ENCODE measurements at regions not wholly inside any gene's neighbourhood (a gene's known extent, or its start where the extent isn't known, plus 50 kb on each side); places are given as distances from the start of the nearest gene placed in this dataset.
"Not testable (repeated sequence)": the region's sequence is repeated elsewhere in the genome, so short reads cannot be mapped to it uniquely, and the experiment has no call there.

DNA sequence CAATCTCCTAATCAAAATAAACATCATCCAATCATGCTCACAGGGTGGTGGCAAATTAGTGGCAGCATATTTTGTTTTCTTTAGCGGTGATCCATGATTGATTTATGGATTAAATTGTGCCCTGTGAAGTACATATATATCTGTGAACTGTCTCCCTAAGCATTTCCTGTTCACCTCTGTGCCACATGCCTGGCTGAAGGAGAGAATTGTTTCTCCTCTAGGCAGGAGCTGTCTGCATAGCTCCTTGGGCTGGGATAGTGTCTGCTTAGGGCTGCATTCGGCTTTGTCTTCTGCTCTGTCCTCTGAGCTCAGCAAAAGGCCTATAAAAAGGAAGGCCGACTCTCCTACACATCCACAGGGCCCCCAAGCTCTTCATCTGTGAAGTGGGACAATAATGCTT lies 246.4 kb downstream of the BCL2L11 start:
- H3K27me3 Mint-ChIP-seq; H3K4me1 Mint-ChIP-seq (ENCODE audit: low read depth); intact Hi-C loops (cut with micrococcal nuclease); H3K36me3 Mint-ChIP-seq (ENCODE audit: low read depth); H3K27ac Mint-ChIP-seq; H3K9me3 Mint-ChIP-seq; H3K4me3 Mint-ChIP-seq: not testable (repeated sequence)

GRCh38 chr2:111367871-111368270 lies 247.2 kb downstream of the BCL2L11 start:
- intact Hi-C loops (cut with micrococcal nuclease); H3K27ac Mint-ChIP-seq; H3K9me3 Mint-ChIP-seq; H3K4me3 Mint-ChIP-seq; H3K36me3 Mint-ChIP-seq (ENCODE audit: low read depth); H3K27me3 Mint-ChIP-seq; H3K4me1 Mint-ChIP-seq (ENCODE audit: low read depth): not testable (repeated sequence)

DNA sequence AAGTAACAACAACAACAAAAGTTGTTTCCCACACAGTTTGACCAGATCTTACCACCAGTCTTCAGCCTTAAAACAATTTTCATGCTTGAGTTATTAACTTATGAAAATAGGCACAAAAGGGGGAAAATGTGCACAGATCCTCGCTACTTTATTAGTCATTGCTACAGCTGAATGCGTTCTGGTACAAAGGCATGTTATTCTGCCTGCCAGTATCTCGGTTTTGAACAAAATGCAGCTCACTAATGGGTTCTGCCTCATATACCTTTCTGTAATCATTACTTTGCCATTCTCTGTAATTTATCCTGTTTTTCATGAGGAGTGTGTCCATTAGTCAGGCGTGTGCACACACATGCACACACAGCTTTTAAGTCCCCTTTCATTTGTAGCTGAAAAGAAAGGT lies 247.6 kb downstream of the BCL2L11 start:
- H3K27ac Mint-ChIP-seq; H3K4me1 Mint-ChIP-seq (ENCODE audit: low read depth); H3K36me3 Mint-ChIP-seq (ENCODE audit: low read depth); H3K27me3 Mint-ChIP-seq; intact Hi-C loops (cut with micrococcal nuclease); H3K9me3 Mint-ChIP-seq; H3K4me3 Mint-ChIP-seq: not testable (repeated sequence)

GRCh38 chr2:111373060-111373459 lies 252.3 kb downstream of the BCL2L11 start:
- H3K4me1 Mint-ChIP-seq (ENCODE audit: low read depth): peaks cover 10% of the 10 kb centered on the region
- H3K27ac Mint-ChIP-seq; H3K36me3 Mint-ChIP-seq (ENCODE audit: low read depth); H3K27me3 Mint-ChIP-seq; H3K9me3 Mint-ChIP-seq; intact Hi-C loops (cut with micrococcal nuclease); H3K4me3 Mint-ChIP-seq: not testable (repeated sequence)

DNA sequence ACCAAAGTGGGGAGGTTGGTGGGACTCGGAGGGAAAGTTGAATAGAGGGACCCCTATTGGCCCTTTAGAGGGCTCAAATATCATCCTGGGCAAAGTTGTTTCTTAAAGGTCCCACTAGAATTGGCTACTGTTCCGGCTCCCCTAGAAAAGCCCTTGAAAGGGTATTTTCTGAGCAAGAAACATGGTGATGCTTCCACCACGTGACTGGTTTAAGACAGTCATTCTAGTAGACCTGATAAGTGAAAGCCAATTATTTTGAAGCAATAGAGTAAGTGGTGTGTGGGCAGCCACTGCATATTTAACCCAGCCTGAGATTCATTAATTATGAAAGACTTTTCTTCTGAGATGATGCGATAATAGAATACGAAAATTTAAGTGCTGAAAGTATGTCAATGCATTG lies 253.3 kb downstream of the BCL2L11 start:
- H3K9me3 Mint-ChIP-seq; intact Hi-C loops (cut with micrococcal nuclease); H3K27me3 Mint-ChIP-seq; H3K27ac Mint-ChIP-seq; H3K36me3 Mint-ChIP-seq (ENCODE audit: low read depth); H3K4me3 Mint-ChIP-seq: not testable (repeated sequence)
- peaks cover 10% of the 10 kb centered on the region for H3K4me1 Mint-ChIP-seq (ENCODE audit: low read depth)

DNA sequence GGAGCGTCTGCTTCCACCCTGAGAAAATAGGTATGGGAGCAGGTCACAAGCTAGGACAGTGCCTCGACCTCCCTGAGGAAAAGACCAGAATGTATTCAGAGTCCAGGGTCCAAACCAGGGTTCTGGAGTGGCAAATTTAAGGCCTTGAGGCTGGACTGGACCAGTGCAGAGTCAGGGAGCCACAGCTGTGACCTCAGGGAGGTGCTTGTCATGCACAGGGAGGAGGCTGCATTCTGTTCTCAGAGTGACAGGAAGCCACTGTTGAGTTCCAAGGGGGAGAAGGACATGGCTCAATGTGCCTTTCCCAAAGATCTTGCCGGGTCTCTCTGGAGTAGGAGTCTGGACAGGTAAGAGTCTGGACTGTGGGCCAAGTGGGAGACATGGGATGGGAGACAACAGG lies 254.0 kb downstream of the BCL2L11 start:
- H3K9me3 Mint-ChIP-seq: not testable (repeated sequence)
- peak overlapping the region; percentile 45 for H3K27ac Mint-ChIP-seq

DNA sequence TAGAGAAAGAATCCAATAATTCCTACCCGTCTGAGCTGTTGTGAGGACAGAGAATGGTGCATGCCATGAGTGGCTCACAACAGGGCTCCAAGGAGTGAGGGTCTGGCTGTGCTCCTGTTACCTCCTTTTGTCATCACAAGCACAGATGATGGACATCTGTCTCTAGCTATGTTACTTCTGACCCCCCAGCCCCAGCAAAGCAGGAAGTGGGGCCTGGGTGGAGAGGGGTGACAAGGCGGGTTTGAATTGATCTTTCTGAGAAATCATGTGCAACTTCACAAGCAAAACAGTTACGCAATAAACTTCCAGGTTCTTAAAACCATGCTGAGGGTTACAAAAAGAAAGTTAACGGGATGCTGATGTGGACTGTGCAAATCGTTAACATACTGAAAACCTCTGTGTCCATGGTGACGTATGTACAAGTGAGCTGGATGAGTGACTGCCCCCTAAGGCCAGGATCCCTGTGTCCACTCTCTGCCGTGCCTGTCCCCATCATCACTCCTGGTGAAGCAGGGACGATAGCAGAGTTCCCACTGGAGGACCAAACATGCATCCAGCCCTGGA lies 254.7 kb downstream of the BCL2L11 start:
- intact Hi-C loops (cut with micrococcal nuclease); H3K9me3 Mint-ChIP-seq; H3K4me3 Mint-ChIP-seq; H3K36me3 Mint-ChIP-seq (ENCODE audit: low read depth); H3K27me3 Mint-ChIP-seq: not testable (repeated sequence)
- Mint-ChIP-seq H3K27ac (peak overlapping the region; percentile 45), H3K4me1 (ENCODE audit: low read depth) (peaks cover 10% of the 10 kb centered on the region)

More for the DNA sequence above, 254.0 kb downstream of the BCL2L11 start:
- intact Hi-C loops (cut with micrococcal nuclease); H3K4me3 Mint-ChIP-seq; H3K27me3 Mint-ChIP-seq; H3K36me3 Mint-ChIP-seq (ENCODE audit: low read depth): not testable (repeated sequence)
- peaks cover 10% of the 10 kb centered on the region for H3K4me1 Mint-ChIP-seq (ENCODE audit: low read depth)

DNA sequence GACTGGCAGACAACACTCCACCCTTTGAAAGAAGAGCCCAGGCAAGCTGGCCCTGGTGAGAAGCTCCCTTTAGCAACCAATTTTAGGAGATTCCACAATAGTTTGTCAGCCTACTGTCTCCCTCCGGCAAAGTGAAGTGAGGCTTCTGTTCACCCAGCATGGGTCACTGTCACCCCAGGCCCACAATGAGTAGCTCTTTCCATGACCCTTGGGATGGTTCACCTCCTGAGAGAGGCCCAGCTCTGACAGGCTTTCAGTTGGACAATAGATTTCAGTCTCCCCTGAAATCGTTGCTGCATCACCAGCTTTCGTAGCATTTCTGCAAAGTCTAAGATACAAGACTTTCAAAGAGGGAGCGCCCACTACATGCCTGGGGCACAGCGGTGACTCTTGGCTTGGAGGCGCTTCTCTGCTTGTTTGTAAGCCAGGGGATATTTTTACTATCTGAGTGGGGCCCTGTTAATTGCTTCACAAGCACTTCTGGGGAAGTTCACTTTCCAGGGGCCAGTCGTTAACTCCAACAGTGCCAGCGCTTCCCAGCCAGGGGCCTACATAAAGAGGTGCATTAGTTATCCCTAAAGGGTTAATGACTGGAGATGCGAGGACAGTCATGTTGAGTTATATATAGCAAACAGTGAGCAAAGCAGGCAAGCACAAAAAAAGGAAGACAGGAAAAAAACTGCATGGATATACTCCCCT lies 255.7 kb downstream of the BCL2L11 start:
- intact Hi-C loops (cut with micrococcal nuclease); H3K27ac Mint-ChIP-seq; H3K27me3 Mint-ChIP-seq; H3K36me3 Mint-ChIP-seq (ENCODE audit: low read depth); H3K9me3 Mint-ChIP-seq; H3K4me3 Mint-ChIP-seq: not testable (repeated sequence)
- H3K4me1 Mint-ChIP-seq (ENCODE audit: low read depth): peaks cover 10% of the 10 kb centered on the region

DNA sequence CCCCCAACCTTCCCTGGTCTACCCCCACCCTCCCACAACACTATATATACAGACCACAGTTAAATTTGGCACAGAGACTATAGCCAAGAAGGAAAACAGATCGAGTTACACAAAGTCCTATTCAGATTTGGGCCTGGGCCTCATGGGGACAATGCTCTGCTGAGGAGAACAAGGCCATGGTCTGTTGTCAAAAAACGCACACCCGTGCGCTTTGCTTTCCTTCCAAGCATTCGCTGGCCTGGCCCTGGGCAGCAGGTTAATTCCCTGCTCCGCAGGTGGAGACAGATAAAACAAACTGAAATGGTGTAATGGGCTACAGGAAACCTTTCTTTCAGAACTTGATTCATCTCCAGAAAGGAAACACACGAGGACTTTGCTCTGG lies 256.2 kb downstream of the BCL2L11 start:
- H3K4me3 Mint-ChIP-seq; H3K9me3 Mint-ChIP-seq; intact Hi-C loops (cut with micrococcal nuclease); H3K27me3 Mint-ChIP-seq; H3K36me3 Mint-ChIP-seq (ENCODE audit: low read depth); H3K27ac Mint-ChIP-seq: not testable (repeated sequence)
- H3K4me1 Mint-ChIP-seq (ENCODE audit: low read depth): peaks cover 10% of the 10 kb centered on the region

- H3K27me3 Mint-ChIP-seq; H3K4me3 Mint-ChIP-seq; H3K36me3 Mint-ChIP-seq (ENCODE audit: low read depth); intact Hi-C loops (cut with micrococcal nuclease); H3K27ac Mint-ChIP-seq; H3K9me3 Mint-ChIP-seq: not testable (repeated sequence)
- peaks cover 10% of the 10 kb centered on the region for H3K4me1 Mint-ChIP-seq (ENCODE audit: low read depth)
These were observed 256.8 kb downstream of the BCL2L11 start for GRCh38 chr2:111377386-111377959.

- H3K4me3 Mint-ChIP-seq; H3K27me3 Mint-ChIP-seq; H3K27ac Mint-ChIP-seq; H3K9me3 Mint-ChIP-seq; H3K36me3 Mint-ChIP-seq (ENCODE audit: low read depth); intact Hi-C loops (cut with micrococcal nuclease): not testable (repeated sequence)
- H3K4me1 Mint-ChIP-seq (ENCODE audit: low read depth): peaks cover 10% of the 10 kb centered on the region
These were observed 257.6 kb downstream of the BCL2L11 start for GRCh38 chr2:111378348-111378747.

- intact Hi-C loops (cut with micrococcal nuclease); H3K9me3 Mint-ChIP-seq; H3K36me3 Mint-ChIP-seq (ENCODE audit: low read depth); H3K4me1 Mint-ChIP-seq (ENCODE audit: low read depth); H3K27me3 Mint-ChIP-seq; H3K4me3 Mint-ChIP-seq; H3K27ac Mint-ChIP-seq: not testable (repeated sequence)
These were observed 260.2 kb downstream of the BCL2L11 start for GRCh38 chr2:111380733-111381439.

GRCh38 chr2:111381530-111382306 lies 261.0 kb downstream of the BCL2L11 start:
- not testable (repeated sequence) for H3K9me3 Mint-ChIP-seq

GRCh38 chr2:111382507-111382906 lies 261.8 kb downstream of the BCL2L11 start:
- H3K4me3 Mint-ChIP-seq; H3K4me1 Mint-ChIP-seq (ENCODE audit: low read depth); H3K27me3 Mint-ChIP-seq; H3K9me3 Mint-ChIP-seq; H3K27ac Mint-ChIP-seq; H3K36me3 Mint-ChIP-seq (ENCODE audit: low read depth); intact Hi-C loops (cut with micrococcal nuclease): not testable (repeated sequence)

More at GRCh38 chr2:111381530-111382306, 261.0 kb downstream of the BCL2L11 start:
- H3K4me3 Mint-ChIP-seq; H3K27me3 Mint-ChIP-seq; intact Hi-C loops (cut with micrococcal nuclease); H3K4me1 Mint-ChIP-seq (ENCODE audit: low read depth); H3K27ac Mint-ChIP-seq; H3K36me3 Mint-ChIP-seq (ENCODE audit: low read depth): not testable (repeated sequence)
